HCT116 (cell line): ENCODE measurements at regions not wholly inside any gene's neighbourhood (a gene's known extent, or its start where the extent isn't known, plus 50 kb on each side); places are given as distances from the start of the nearest gene placed in this dataset.

Experiments
- EZH2 ChIP-seq: fragments of 200-600 bp; sonication (generic); IDR thresholded peaks from 2 replicates; pipeline ENCODE4 v1.6.1; 2017; ENCODE audit warnings: antibody characterized with exemption, mixed run types
- POLR2A ChIP-seq: IDR thresholded peaks from 2 replicates; pipeline ENCODE4 v1.7.0; 2011; ENCODE audit warnings: borderline replicate concordance; ENCODE audit not compliant: insufficient read depth, insufficient read length; ENCODE audit errors: extremely low read depth
- POLR2AphosphoS5 ChIP-seq: IDR thresholded peaks from 2 replicates; pipeline ENCODE4 v1.6.1; 2011; ENCODE audit warnings: mild to moderate bottlenecking, low read depth, low read length, moderate library complexity
- SIN3A ChIP-seq: IDR thresholded peaks from 2 replicates; pipeline ENCODE4 v1.6.1; 2012; ENCODE audit warnings: low read depth
- SP1 ChIP-seq: IDR thresholded peaks from 2 replicates; pipeline ENCODE4 v1.6.1; 2012; ENCODE audit warnings: low read depth
- TCF7L2 ChIP-seq: IDR thresholded peaks from 2 replicates; pipeline ENCODE4 v1.7.0; 2011; ENCODE audit warnings: borderline replicate concordance, inconsistent platforms; ENCODE audit not compliant: insufficient read depth, insufficient read length; ENCODE audit errors: extremely low read depth
- TF ChIP-seq, protein P1 (sequence below), 3 experiments: fragments of 200-600 bp in 1 of 3; sonication (generic) in 1 of 3; IDR thresholded peaks in 2 of 3; conservative IDR thresholded peaks in 1 of 3; 2 replicates each; pipeline ENCODE4 v1.5.1; 2012 to 2017; ENCODE audit warnings: low read depth in 2 of 3, low read length in 2 of 3, antibody characterized with exemption in 1 of 3, borderline replicate concordance in 1 of 3, control low read depth in 1 of 3, mild to moderate bottlenecking in 1 of 3, mixed read lengths in 1 of 3, mixed run types in 1 of 3, moderate library complexity in 1 of 3; ENCODE audit not compliant: insufficient read depth in 1 of 3
- TF ChIP-seq, protein P2 (sequence below): IDR thresholded peaks from 2 replicates; pipeline ENCODE4 v1.6.1; 2012
- TF ChIP-seq, protein P3 (sequence below): IDR thresholded peaks from 2 replicates; pipeline ENCODE4 v1.6.1; 2011; ENCODE audit warnings: mild to moderate bottlenecking, low read length, moderate library complexity; ENCODE audit not compliant: insufficient replicate concordance; ENCODE audit errors: extremely low read depth
- TF ChIP-seq, protein P4 (sequence below): IDR thresholded peaks from 2 replicates; pipeline ENCODE4 v1.6.1; 2012; ENCODE audit warnings: low read depth

DNA sequence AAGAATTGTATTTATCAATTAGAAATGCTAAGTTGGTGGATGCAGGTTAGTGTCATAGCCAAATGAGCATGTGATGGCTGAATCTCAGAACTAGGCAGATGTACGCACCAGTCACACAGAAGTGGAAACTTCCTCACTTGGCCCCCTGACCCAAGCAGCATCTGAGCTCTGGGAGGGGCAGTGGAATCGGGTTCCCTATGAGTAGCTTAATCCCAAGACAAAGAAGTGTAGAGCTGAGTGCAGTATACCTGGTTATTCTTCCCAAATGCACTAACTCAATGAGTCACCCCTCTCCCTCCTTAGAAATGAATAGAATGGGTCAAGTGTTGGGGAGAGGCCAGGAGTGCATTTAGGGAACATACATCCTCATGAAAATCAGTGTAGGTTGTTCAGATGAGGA lies 224.6 kb downstream of the FAT3 start:
- TF ChIP-seq, protein P1, sequence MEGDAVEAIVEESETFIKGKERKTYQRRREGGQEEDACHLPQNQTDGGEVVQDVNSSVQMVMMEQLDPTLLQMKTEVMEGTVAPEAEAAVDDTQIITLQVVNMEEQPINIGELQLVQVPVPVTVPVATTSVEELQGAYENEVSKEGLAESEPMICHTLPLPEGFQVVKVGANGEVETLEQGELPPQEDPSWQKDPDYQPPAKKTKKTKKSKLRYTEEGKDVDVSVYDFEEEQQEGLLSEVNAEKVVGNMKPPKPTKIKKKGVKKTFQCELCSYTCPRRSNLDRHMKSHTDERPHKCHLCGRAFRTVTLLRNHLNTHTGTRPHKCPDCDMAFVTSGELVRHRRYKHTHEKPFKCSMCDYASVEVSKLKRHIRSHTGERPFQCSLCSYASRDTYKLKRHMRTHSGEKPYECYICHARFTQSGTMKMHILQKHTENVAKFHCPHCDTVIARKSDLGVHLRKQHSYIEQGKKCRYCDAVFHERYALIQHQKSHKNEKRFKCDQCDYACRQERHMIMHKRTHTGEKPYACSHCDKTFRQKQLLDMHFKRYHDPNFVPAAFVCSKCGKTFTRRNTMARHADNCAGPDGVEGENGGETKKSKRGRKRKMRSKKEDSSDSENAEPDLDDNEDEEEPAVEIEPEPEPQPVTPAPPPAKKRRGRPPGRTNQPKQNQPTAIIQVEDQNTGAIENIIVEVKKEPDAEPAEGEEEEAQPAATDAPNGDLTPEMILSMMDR (IDR thresholded peaks at IDR 0.05 in 2 of 3, conservative IDR thresholded peaks at IDR 0.05 in 1 of 3; ENCODE audit: borderline replicate concordance in 1 of 3, insufficient read depth in 1 of 3, low read depth in 2 of 3, low read length in 2 of 3): no peak
- no peak for TF ChIP-seq POLR2A
- no peak for TF ChIP-seq POLR2AphosphoS5
- no peak for TF ChIP-seq SIN3A
- TF ChIP-seq, protein P2, sequence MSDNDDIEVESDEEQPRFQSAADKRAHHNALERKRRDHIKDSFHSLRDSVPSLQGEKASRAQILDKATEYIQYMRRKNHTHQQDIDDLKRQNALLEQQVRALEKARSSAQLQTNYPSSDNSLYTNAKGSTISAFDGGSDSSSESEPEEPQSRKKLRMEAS: no peak
- TF ChIP-seq, protein P3, sequence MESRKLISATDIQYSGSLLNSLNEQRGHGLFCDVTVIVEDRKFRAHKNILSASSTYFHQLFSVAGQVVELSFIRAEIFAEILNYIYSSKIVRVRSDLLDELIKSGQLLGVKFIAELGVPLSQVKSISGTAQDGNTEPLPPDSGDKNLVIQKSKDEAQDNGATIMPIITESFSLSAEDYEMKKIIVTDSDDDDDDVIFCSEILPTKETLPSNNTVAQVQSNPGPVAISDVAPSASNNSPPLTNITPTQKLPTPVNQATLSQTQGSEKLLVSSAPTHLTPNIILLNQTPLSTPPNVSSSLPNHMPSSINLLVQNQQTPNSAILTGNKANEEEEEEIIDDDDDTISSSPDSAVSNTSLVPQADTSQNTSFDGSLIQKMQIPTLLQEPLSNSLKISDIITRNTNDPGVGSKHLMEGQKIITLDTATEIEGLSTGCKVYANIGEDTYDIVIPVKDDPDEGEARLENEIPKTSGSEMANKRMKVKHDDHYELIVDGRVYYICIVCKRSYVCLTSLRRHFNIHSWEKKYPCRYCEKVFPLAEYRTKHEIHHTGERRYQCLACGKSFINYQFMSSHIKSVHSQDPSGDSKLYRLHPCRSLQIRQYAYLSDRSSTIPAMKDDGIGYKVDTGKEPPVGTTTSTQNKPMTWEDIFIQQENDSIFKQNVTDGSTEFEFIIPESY: no peak
- no peak for TF ChIP-seq EZH2
- TF ChIP-seq, protein P4, sequence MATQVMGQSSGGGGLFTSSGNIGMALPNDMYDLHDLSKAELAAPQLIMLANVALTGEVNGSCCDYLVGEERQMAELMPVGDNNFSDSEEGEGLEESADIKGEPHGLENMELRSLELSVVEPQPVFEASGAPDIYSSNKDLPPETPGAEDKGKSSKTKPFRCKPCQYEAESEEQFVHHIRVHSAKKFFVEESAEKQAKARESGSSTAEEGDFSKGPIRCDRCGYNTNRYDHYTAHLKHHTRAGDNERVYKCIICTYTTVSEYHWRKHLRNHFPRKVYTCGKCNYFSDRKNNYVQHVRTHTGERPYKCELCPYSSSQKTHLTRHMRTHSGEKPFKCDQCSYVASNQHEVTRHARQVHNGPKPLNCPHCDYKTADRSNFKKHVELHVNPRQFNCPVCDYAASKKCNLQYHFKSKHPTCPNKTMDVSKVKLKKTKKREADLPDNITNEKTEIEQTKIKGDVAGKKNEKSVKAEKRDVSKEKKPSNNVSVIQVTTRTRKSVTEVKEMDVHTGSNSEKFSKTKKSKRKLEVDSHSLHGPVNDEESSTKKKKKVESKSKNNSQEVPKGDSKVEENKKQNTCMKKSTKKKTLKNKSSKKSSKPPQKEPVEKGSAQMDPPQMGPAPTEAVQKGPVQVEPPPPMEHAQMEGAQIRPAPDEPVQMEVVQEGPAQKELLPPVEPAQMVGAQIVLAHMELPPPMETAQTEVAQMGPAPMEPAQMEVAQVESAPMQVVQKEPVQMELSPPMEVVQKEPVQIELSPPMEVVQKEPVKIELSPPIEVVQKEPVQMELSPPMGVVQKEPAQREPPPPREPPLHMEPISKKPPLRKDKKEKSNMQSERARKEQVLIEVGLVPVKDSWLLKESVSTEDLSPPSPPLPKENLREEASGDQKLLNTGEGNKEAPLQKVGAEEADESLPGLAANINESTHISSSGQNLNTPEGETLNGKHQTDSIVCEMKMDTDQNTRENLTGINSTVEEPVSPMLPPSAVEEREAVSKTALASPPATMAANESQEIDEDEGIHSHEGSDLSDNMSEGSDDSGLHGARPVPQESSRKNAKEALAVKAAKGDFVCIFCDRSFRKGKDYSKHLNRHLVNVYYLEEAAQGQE: no peak
- TF ChIP-seq TCF7L2: no peak
- TF ChIP-seq SP1: no peak
